ENCODE measurements at regions not wholly inside any gene's neighbourhood (a gene's known extent, or its start where the extent isn't known, plus 50 kb on each side); places are given as distances from the start of the nearest gene placed in this dataset.

GRCh38 chr1:96464991-96465390, 256.6 kb upstream of the PTBP2 start:
- H3K27ac ChIP-seq (ENCODE audit: insufficient read depth, low read depth, low read length), result no peak overlapping the region
- H3K27me3 ChIP-seq (ENCODE audit: control insufficient read depth in 2 of 2, insufficient read depth in 2 of 2, low read length in 2 of 2), result no peaks in the 10 kb centered on the region
- CTCF ChIA-PET, result interaction anchor here (1.1 kb wide), 1 partner anchor 21 kb away, joined by 3 read pairs; no protein-coding TSS in a partner anchor
- H4K20me1 ChIP-seq (replicated peaks; ENCODE audit: control insufficient read depth, extremely low read depth, insufficient read depth, low read length), result no peaks in the 10 kb centered on the region
- POLR2A ChIA-PET, result no interaction called here
- H3K4me3 ChIP-seq (replicated peaks in 1 of 3; ENCODE audit: insufficient read depth in 1 of 3, low read depth in 1 of 3, low read length in 3 of 3), result no peak overlapping the region
- FAIRE-seq, result no peak
- no peak for TF ChIP-seq GATA2 (IDR thresholded peaks at IDR 0.05; ENCODE audit: insufficient read depth, insufficient read length, low read depth, low read length)
- intact Hi-C loops (cut with micrococcal nuclease) (no loop called here), dilution Hi-C loops (cut with MboI; ENCODE audit: extremely low pct_ligation_motif_present, low sequenced_read_pairs) (no loop called here)
- H3K36me3 ChIP-seq (ENCODE audit: control insufficient read depth in 2 of 2, extremely low read depth in 1 of 2, insufficient read depth in 2 of 2, low read length in 2 of 2), result no peaks in the 10 kb centered on the region
- no peaks in the 10 kb centered on the region for H3K4me1 ChIP-seq (ENCODE audit: control insufficient read depth, extremely low read depth, insufficient read depth, low read length)
- no peaks in the 10 kb centered on the region for H3K9me1 ChIP-seq (replicated peaks; ENCODE audit: control insufficient read depth, extremely low read depth, insufficient read depth, low read length)
- no peak overlapping the region for H2AFZ ChIP-seq (ENCODE audit: low read depth, low read length)
- no peak overlapping the region for H3K9ac ChIP-seq (replicated peaks; ENCODE audit: extremely low read depth, insufficient read depth, low read length)
- no peak overlapping the region for H3K4me2 ChIP-seq (ENCODE audit: insufficient read depth, low read length)
- no peak for DNase-seq (ENCODE audit: low read depth, low spot score)
- no peaks in the 10 kb centered on the region for H3K79me2 ChIP-seq (ENCODE audit: control insufficient read depth, insufficient read depth, low read length)
- no peaks in the 10 kb centered on the region for H3K9me3 ChIP-seq (replicated peaks; ENCODE audit: control insufficient read depth, insufficient read depth, low read length)
- BruUV-seq (replicated peaks), result no TSS peak

- dilution Hi-C loops (cut with MboI; ENCODE audit: extremely low pct_ligation_motif_present, low sequenced_read_pairs), result no loop called here
- H4K20me1 ChIP-seq (replicated peaks; ENCODE audit: control insufficient read depth, extremely low read depth, insufficient read depth, low read length), result no peaks in the 10 kb centered on the region
- H3K27ac ChIP-seq (ENCODE audit: insufficient read depth, low read depth, low read length), result no peak overlapping the region
- no peaks in the 10 kb centered on the region for H3K4me1 ChIP-seq (ENCODE audit: control insufficient read depth, extremely low read depth, insufficient read depth, low read length)
- TF ChIP-seq MAX (IDR thresholded peaks at IDR 0.05; ENCODE audit: insufficient read depth, insufficient read length) (no peak), POLR2A (IDR thresholded peaks at IDR 0.05; ENCODE audit: low read depth, low read length) (no peak), POLR2AphosphoS5 (IDR thresholded peaks at IDR 0.05; ENCODE audit: insufficient read depth, low read depth, low read length) (no peak), CTCF (IDR thresholded peaks at IDR 0.05; ENCODE audit: extremely low read depth in 1 of 2, insufficient read depth in 1 of 2, low read depth in 1 of 2, low read length in 2 of 2) (no peak), MYC (IDR thresholded peaks at IDR 0.05; ENCODE audit: low read depth, low read length) (no peak)
- no peak overlapping the region for H3K4me2 ChIP-seq (ENCODE audit: insufficient read depth, low read length)
- no TSS peak for BruUV-seq (replicated peaks)
- no peak for FAIRE-seq
- H3K9me3 ChIP-seq (replicated peaks; ENCODE audit: control insufficient read depth, insufficient read depth, low read length), result no peaks in the 10 kb centered on the region
- DNase-seq (ENCODE audit: low read depth, low spot score), result no peak
- ChIA-PET POLR2A (no interaction called here), CTCF (no interaction called here)
- H3K9ac ChIP-seq (replicated peaks; ENCODE audit: extremely low read depth, insufficient read depth, low read length), result no peak overlapping the region
- H2AFZ ChIP-seq (ENCODE audit: low read depth, low read length), result no peak overlapping the region
- intact Hi-C loops (cut with micrococcal nuclease), result no loop called here
- H3K36me3 ChIP-seq (ENCODE audit: control insufficient read depth in 2 of 2, extremely low read depth in 1 of 2, insufficient read depth in 2 of 2, low read length in 2 of 2), result no peaks in the 10 kb centered on the region
- H3K9me1 ChIP-seq (replicated peaks; ENCODE audit: control insufficient read depth, extremely low read depth, insufficient read depth, low read length), result no peaks in the 10 kb centered on the region
- no peak overlapping the region for H3K4me3 ChIP-seq (replicated peaks in 1 of 3; ENCODE audit: insufficient read depth in 1 of 3, low read depth in 1 of 3, low read length in 3 of 3)
- H3K79me2 ChIP-seq (ENCODE audit: control insufficient read depth, insufficient read depth, low read length), result no peaks in the 10 kb centered on the region
- no peaks in the 10 kb centered on the region for H3K27me3 ChIP-seq (ENCODE audit: control insufficient read depth in 2 of 2, insufficient read depth in 2 of 2, low read length in 2 of 2)
These were observed 256.1 kb upstream of the PTBP2 start for GRCh38 chr1:96465441-96465840.

Measured in endothelial cell of umbilical vein (primary cell).